OCI-LY7 (cell line): ENCODE measurements at regions not wholly inside any gene's neighbourhood (a gene's known extent, or its start where the extent isn't known, plus 50 kb on each side); places are given as distances from the start of the nearest gene placed in this dataset.

Source experiments
- BruUV-seq: library from RNA; stranded (reverse); fragments of 400-500 nt; replicated peaks from 2 replicates; lab custom pipeline; 2021; lab: Mats Ljungman, UMichigan
- CTCF ChIA-PET: fragments of 300-600 bp; sonication (Branson Sonifier 250); formaldehyde crosslinking; loops from one replicate; lab custom pipeline; 2022; ENCODE audit warnings: antibody characterized with exemption; ENCODE audit not compliant: unreplicated experiment; lab: Charles Lee
- POLR2A ChIA-PET: fragments of 300-600 bp; sonication (Branson Sonifier 250); formaldehyde crosslinking; loops from one replicate; lab custom pipeline; 2022; ENCODE audit warnings: antibody characterized with exemption; lab: Charles Lee
- DNase-seq: peaks from one replicate; pipeline ENCODE4 v3.0.0-alpha.2; 2015; ENCODE audit warnings: low spot score
- H2AFZ ChIP-seq: fragments of 200-600 bp; sonication (generic), shearing (Covaris generic); 2 replicates; pipeline ENCODE4 v1.6.1; 2014; ENCODE audit warnings: mild to moderate bottlenecking, antibody characterized with exemption, low read length, moderate library complexity
- H3K27ac ChIP-seq: fragments of 200-600 bp; sonication (generic); 2 replicates; pipeline ENCODE4 v1.5.1; 2014; ENCODE audit warnings: mixed run types, low read depth, mild to moderate bottlenecking, moderate library complexity, low read length, inconsistent platforms; ENCODE audit not compliant: poor library complexity, severe bottlenecking
- H3K36me3 ChIP-seq: fragments of 200-600 bp; sonication (generic); 2 replicates; pipeline ENCODE4 v1.6.1; 2014; ENCODE audit warnings: mild to moderate bottlenecking, antibody characterized with exemption, low read length, moderate library complexity, mixed read lengths; ENCODE audit not compliant: insufficient read depth
- H3K4me1 ChIP-seq: fragments of 200-600 bp; sonication (generic); 2 replicates; pipeline ENCODE4 v1.5.1; 2014; ENCODE audit warnings: mild to moderate bottlenecking, low read length; ENCODE audit not compliant: insufficient read depth, poor library complexity, severe bottlenecking
- H3K4me2 ChIP-seq: fragments of 200-600 bp; sonication (generic); 2 replicates; pipeline ENCODE4 v1.6.1; 2014; ENCODE audit warnings: mild to moderate bottlenecking, low read length
- H3K4me3 ChIP-seq: fragments of 200-600 bp; sonication (generic); 2 replicates; pipeline ENCODE4 v1.5.1; 2014; ENCODE audit warnings: mild to moderate bottlenecking, low read depth, low read length; ENCODE audit not compliant: poor library complexity, severe bottlenecking
- H3K79me2 ChIP-seq: fragments of 200-600 bp; sonication (generic); 2 replicates; pipeline ENCODE4 v1.6.1; 2016; ENCODE audit warnings: low read depth, mild to moderate bottlenecking, low read length, moderate library complexity, mixed read lengths; ENCODE audit not compliant: insufficient read depth
- H3K9me2 ChIP-seq: fragments of 200-600 bp; sonication (generic); 2 replicates; pipeline ENCODE4 v1.6.1; 2016; ENCODE audit warnings: mild to moderate bottlenecking, low read length, mixed read lengths; ENCODE audit not compliant: insufficient read depth
- H3K9me3 ChIP-seq: fragments of 200-600 bp; sonication (generic); 2 replicates; pipeline ENCODE4 v1.6.1; 2014; ENCODE audit warnings: mild to moderate bottlenecking, mixed run types, low read length, mixed read lengths
- H4K20me1 ChIP-seq: fragments of 200-600 bp; sonication (generic); 2 replicates; pipeline ENCODE4 v1.6.1; 2014; ENCODE audit warnings: mild to moderate bottlenecking, antibody characterized with exemption, low read length, moderate library complexity, mixed read lengths; ENCODE audit not compliant: insufficient read depth
- CTCF ChIP-seq: fragments of 200-600 bp; sonication (generic); conservative IDR thresholded peaks from 2 replicates; pipeline ENCODE4 v1.5.1; 2014; ENCODE audit warnings: mild to moderate bottlenecking, antibody characterized with exemption, low read length, moderate library complexity, mixed read lengths
- EZH2phosphoT487 ChIP-seq: fragments of 200-600 bp; sonication (generic); IDR thresholded peaks from 2 replicates; pipeline ENCODE4 v1.6.1; 2018; ENCODE audit warnings: low read depth, borderline replicate concordance, mild to moderate bottlenecking, mixed run types, antibody characterized with exemption, low read length, moderate library complexity, mixed read lengths
- intact Hi-C: fragments of 100-400 bp; cut with micrococcal nuclease; formaldehyde crosslinking; loops from one replicate; pipeline ENCODE4 v1.10.0; 2022; ENCODE audit not compliant: unreplicated experiment

- Histone ChIP-seq H2AFZ (no peak overlapping the region), H3K9me2 (no peaks in the 10 kb centered on the region), H3K27ac (no peak overlapping the region), H3K9me3 (no peaks in the 10 kb centered on the region), H3K79me2 (no peaks in the 10 kb centered on the region), H3K4me3 (no peak overlapping the region), H3K36me3 (no peaks in the 10 kb centered on the region), H4K20me1 (no peaks in the 10 kb centered on the region), H3K4me2 (no peak overlapping the region), H3K4me1 (no peaks in the 10 kb centered on the region)
- ChIA-PET POLR2A (no interaction called here), CTCF (no interaction called here)
- intact Hi-C loops: no loop called here
- TF ChIP-seq CTCF (no peak), EZH2phosphoT487 (no peak)
- DNase-seq: no peak
- no TSS peak for BruUV-seq
Observed at GRCh38 chr4:179748837-179749236, 2306.6 kb upstream of the AGA start.

- Histone ChIP-seq H3K9me2 (no peaks in the 10 kb centered on the region), H3K4me1 (no peaks in the 10 kb centered on the region), H3K79me2 (no peaks in the 10 kb centered on the region), H4K20me1 (no peaks in the 10 kb centered on the region), H3K9me3 (no peaks in the 10 kb centered on the region), H3K4me2 (no peak overlapping the region), H3K36me3 (no peaks in the 10 kb centered on the region), H2AFZ (no peak overlapping the region), H3K4me3 (no peak overlapping the region), H3K27ac (no peak overlapping the region)
- POLR2A ChIA-PET: no interaction called here
- no peak for DNase-seq
- CTCF ChIA-PET: no interaction called here
- intact Hi-C loops: no loop called here
- BruUV-seq: no TSS peak
- TF ChIP-seq CTCF: no peak
- no peak for TF ChIP-seq EZH2phosphoT487
Observed at GRCh38 chr4:179750374-179750773, 2308.1 kb upstream of the AGA start.

- H4K20me1 ChIP-seq: no peaks in the 10 kb centered on the region
- BruUV-seq: no TSS peak
- POLR2A ChIA-PET: no interaction called here
Observed at GRCh38 chr4:179751669-179752068, 2309.4 kb upstream of the AGA start.

More at GRCh38 chr4:179751669-179752068, 2309.4 kb upstream of the AGA start:
- no peak for TF ChIP-seq EZH2phosphoT487
- no peak for TF ChIP-seq CTCF
- Histone ChIP-seq H3K9me2 (no peaks in the 10 kb centered on the region), H3K79me2 (no peaks in the 10 kb centered on the region), H3K4me2 (no peak overlapping the region), H3K4me1 (no peaks in the 10 kb centered on the region), H3K36me3 (no peaks in the 10 kb centered on the region), H3K4me3 (no peak overlapping the region), H3K9me3 (no peaks in the 10 kb centered on the region), H2AFZ (no peak overlapping the region), H3K27ac (no peak overlapping the region)
- CTCF ChIA-PET: no interaction called here
- no peak for DNase-seq
- intact Hi-C loops: no loop called here
